ENCODE measurements at regions not wholly inside any gene's neighbourhood (a gene's known extent, or its start where the extent isn't known, plus 50 kb on each side); places are given as distances from the start of the nearest gene placed in this dataset.

DNA sequence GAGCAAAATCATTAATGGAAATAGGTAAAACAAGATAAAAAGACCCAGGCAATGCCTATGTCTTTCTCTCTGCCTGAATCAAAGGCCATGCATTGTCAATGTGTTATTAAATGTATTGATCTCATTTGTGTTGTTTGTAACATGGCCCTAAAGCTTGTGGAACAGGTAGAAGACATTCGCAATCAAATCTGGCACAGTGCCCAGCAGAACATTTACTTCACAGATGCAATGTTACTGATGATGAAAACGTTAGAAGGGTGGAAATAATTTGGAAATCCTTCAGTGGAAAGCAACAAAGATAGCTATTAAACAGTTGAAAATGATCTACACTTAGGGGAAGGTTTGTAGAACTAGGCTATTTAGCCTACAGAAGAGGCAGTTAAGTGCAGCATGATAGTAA, 368.2 kb downstream of the EPHA4 start:
- no peak for TF ChIP-seq FOXA1 (IDR thresholded peaks at IDR 0.05)
- TF ChIP-seq, protein P1, sequence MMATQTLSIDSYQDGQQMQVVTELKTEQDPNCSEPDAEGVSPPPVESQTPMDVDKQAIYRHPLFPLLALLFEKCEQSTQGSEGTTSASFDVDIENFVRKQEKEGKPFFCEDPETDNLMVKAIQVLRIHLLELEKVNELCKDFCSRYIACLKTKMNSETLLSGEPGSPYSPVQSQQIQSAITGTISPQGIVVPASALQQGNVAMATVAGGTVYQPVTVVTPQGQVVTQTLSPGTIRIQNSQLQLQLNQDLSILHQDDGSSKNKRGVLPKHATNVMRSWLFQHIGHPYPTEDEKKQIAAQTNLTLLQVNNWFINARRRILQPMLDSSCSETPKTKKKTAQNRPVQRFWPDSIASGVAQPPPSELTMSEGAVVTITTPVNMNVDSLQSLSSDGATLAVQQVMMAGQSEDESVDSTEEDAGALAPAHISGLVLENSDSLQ (IDR thresholded peaks at IDR 0.05), result no peak
- no peak for TF ChIP-seq HDGF (IDR thresholded peaks at IDR 0.05; ENCODE audit: borderline replicate concordance)
- TF ChIP-seq LEF1 (IDR thresholded peaks at IDR 0.05; ENCODE audit: borderline replicate concordance), result no peak
- TF ChIP-seq ELF4 (IDR thresholded peaks at IDR 0.05), result no peak
- no peak for TF ChIP-seq FOXK2 (IDR thresholded peaks at IDR 0.05)
- TF ChIP-seq BHLHE40 (IDR thresholded peaks at IDR 0.05; ENCODE audit: borderline replicate concordance), result no peak
- TF ChIP-seq FOXM1 (IDR thresholded peaks at IDR 0.05; ENCODE audit: borderline replicate concordance), result no peak

All from HEK293T (cell line).